Endothelial cell (in vitro differentiated cells): ENCODE measurements at regions not wholly inside any gene's neighbourhood (a gene's known extent, or its start where the extent isn't known, plus 50 kb on each side); places are given as distances from the start of the nearest gene placed in this dataset.

ENCODE experiments used
- DNase-seq: peaks from one replicate; pipeline ENCODE4 v3.0.0; 2021; ENCODE audit warnings: low spot score
- H3K27ac Mint-ChIP-seq: one replicate; pipeline ENCODE4 v1.8.0; 2021; ENCODE audit warnings: mixed read lengths, inconsistent platforms; ENCODE audit not compliant: unreplicated experiment
- H3K27me3 Mint-ChIP-seq: one replicate; pipeline ENCODE4 v1.8.0; 2021; ENCODE audit warnings: mild to moderate bottlenecking, moderate library complexity, mixed read lengths, inconsistent platforms; ENCODE audit not compliant: unreplicated experiment
- H3K36me3 Mint-ChIP-seq: one replicate; pipeline ENCODE4 v1.8.0; 2021; ENCODE audit warnings: mild to moderate bottlenecking, low read depth, mixed read lengths, inconsistent platforms; ENCODE audit not compliant: unreplicated experiment
- H3K4me1 Mint-ChIP-seq: one replicate; pipeline ENCODE4 v1.8.0; 2021; ENCODE audit warnings: mild to moderate bottlenecking, mixed read lengths, inconsistent platforms; ENCODE audit not compliant: unreplicated experiment
- H3K4me3 Mint-ChIP-seq: one replicate; pipeline ENCODE4 v1.8.0; 2021; ENCODE audit warnings: mild to moderate bottlenecking, mixed read lengths, inconsistent platforms; ENCODE audit not compliant: unreplicated experiment
- H3K9me3 Mint-ChIP-seq: one replicate; pipeline ENCODE4 v1.8.0; 2021; ENCODE audit warnings: mixed read lengths, inconsistent platforms; ENCODE audit not compliant: unreplicated experiment
- CTCF ChIP-seq: fragments of 200-600 bp; sonication (generic); IDR thresholded peaks from one replicate; pipeline ENCODE4 v1.5.0; 2021; ENCODE audit warnings: antibody characterized with exemption; ENCODE audit not compliant: unreplicated experiment

GRCh38 chr15:81573098-81573746, 199.2 kb upstream of the TMC3 start:
- H3K27me3 Mint-ChIP-seq: no peaks in the 10 kb centered on the region
- H3K4me1 Mint-ChIP-seq: no peaks in the 10 kb centered on the region
- H3K9me3 Mint-ChIP-seq: no peaks in the 10 kb centered on the region
- DNase-seq: no peak
- H3K27ac Mint-ChIP-seq: no peak overlapping the region
- no peaks in the 10 kb centered on the region for H3K36me3 Mint-ChIP-seq
- no peak for TF ChIP-seq CTCF
- H3K4me3 Mint-ChIP-seq: no peak overlapping the region

GRCh38 chr15:81572190-81572589, 198.2 kb upstream of the TMC3 start:
- no peak for TF ChIP-seq CTCF
- no peaks in the 10 kb centered on the region for H3K36me3 Mint-ChIP-seq
- no peaks in the 10 kb centered on the region for H3K4me1 Mint-ChIP-seq
- DNase-seq: no peak
- no peaks in the 10 kb centered on the region for H3K27me3 Mint-ChIP-seq
- H3K27ac Mint-ChIP-seq: no peak overlapping the region
- H3K4me3 Mint-ChIP-seq: no peak overlapping the region
- H3K9me3 Mint-ChIP-seq: no peaks in the 10 kb centered on the region

GRCh38 chr15:81569286-81570080, 195.5 kb upstream of the TMC3 start:
- Mint-ChIP-seq H3K36me3 (no peaks in the 10 kb centered on the region), H3K4me1 (no peaks in the 10 kb centered on the region), H3K9me3 (no peaks in the 10 kb centered on the region), H3K4me3 (no peak overlapping the region), H3K27ac (no peak overlapping the region), H3K27me3 (no peaks in the 10 kb centered on the region)
- no peak for TF ChIP-seq CTCF
- DNase-seq: no peak

GRCh38 chr15:81567924-81568323, 193.9 kb upstream of the TMC3 start:
- H3K27ac Mint-ChIP-seq: no peak overlapping the region
- H3K9me3 Mint-ChIP-seq: no peaks in the 10 kb centered on the region
- no peak for DNase-seq
- TF ChIP-seq CTCF: no peak
- H3K36me3 Mint-ChIP-seq: no peaks in the 10 kb centered on the region
- H3K27me3 Mint-ChIP-seq: no peaks in the 10 kb centered on the region
- no peak overlapping the region for H3K4me3 Mint-ChIP-seq
- H3K4me1 Mint-ChIP-seq: no peaks in the 10 kb centered on the region

- Mint-ChIP-seq H3K27ac (no peak overlapping the region), H3K4me3 (no peak overlapping the region)
Observed at GRCh38 chr15:81562986-81563385, 189.0 kb upstream of the TMC3 start.

More at GRCh38 chr15:81562986-81563385, 189.0 kb upstream of the TMC3 start:
- Mint-ChIP-seq H3K27me3 (no peaks in the 10 kb centered on the region), H3K36me3 (no peaks in the 10 kb centered on the region), H3K4me1 (no peaks in the 10 kb centered on the region), H3K9me3 (no peaks in the 10 kb centered on the region)
- no peak for TF ChIP-seq CTCF
- DNase-seq: no peak
